ENCODE measurements at regions not wholly inside any gene's neighbourhood (a gene's known extent, or its start where the extent isn't known, plus 50 kb on each side); places are given as distances from the start of the nearest gene placed in this dataset.

DNA sequence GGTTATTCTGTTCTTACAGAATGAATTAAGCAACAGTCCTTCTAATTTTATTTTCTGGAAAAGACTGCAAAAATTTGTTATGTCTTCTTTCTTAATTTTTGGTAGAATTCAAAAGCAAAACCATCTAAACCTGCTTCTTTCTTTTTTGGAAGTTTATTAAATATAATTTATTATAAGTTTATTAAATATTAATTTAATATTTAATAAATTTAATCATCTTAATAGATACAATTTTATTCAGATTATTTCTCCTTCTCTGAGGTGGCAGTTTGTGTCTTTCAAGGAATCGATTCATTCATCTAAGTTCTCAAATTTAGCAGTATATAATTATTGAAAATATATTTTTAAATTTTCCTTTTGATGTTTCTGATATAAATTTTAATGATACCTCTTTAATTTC lies 837.5 kb upstream of the LRRC4C start:
- Histone ChIP-seq H3K27ac (no peak overlapping the region), H3K9me3 (ENCODE audit: severe bottlenecking) (no peaks in the 10 kb centered on the region), H3K4me3 (ENCODE audit: low read depth, low read length) (no peak overlapping the region), H3K27me3 (ENCODE audit: insufficient read depth, low read depth, severe bottlenecking) (peaks cover 3% of the 10 kb centered on the region), H3K36me3 (no peaks in the 10 kb centered on the region)
- TF ChIP-seq, protein P1, sequence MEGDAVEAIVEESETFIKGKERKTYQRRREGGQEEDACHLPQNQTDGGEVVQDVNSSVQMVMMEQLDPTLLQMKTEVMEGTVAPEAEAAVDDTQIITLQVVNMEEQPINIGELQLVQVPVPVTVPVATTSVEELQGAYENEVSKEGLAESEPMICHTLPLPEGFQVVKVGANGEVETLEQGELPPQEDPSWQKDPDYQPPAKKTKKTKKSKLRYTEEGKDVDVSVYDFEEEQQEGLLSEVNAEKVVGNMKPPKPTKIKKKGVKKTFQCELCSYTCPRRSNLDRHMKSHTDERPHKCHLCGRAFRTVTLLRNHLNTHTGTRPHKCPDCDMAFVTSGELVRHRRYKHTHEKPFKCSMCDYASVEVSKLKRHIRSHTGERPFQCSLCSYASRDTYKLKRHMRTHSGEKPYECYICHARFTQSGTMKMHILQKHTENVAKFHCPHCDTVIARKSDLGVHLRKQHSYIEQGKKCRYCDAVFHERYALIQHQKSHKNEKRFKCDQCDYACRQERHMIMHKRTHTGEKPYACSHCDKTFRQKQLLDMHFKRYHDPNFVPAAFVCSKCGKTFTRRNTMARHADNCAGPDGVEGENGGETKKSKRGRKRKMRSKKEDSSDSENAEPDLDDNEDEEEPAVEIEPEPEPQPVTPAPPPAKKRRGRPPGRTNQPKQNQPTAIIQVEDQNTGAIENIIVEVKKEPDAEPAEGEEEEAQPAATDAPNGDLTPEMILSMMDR (IDR thresholded peaks at IDR 0.05; ENCODE audit: low read depth, low read length), result no peak
- DNase-seq, result no peak

DNA sequence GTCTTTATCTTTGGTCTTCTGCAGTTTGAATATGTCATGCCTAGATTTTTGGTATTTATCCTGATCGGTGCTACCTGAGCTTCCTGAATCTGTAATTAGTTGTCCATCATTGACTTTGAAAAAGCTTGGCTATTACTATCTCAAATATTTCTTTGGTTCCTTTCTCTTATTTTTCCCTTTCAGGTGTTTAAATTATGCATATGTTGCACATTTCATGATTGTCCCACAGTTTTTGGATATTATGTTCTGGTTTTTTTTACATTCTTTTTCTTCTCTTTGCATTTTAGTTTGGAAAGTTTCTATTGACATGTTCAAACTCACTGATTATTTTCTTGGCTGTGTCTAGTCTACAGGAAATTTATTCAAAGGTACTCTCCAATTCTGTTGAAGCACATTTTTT lies 840.3 kb upstream of the LRRC4C start:
- no peak for DNase-seq
- TF ChIP-seq, protein P1 (IDR thresholded peaks at IDR 0.05; ENCODE audit: low read depth, low read length), result no peak

DNA sequence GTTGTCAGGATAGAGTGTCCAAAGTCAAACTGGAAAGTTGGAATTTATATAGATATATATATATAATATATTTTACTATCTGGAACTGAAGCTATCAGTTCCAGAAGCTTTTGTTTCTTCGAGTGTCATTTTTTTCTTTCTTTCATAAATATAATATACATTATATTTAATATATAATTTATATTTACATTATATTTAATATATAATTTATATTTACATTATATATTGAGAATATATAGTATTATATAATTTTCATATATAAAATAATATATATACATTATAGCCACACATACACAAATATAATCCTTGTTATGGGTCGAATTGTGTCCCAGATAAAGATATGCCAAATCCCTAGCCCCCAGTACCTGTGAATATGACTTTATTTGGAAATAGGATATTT lies 842.3 kb upstream of the LRRC4C start:
- Histone ChIP-seq H3K27me3 (ENCODE audit: insufficient read depth, low read depth, severe bottlenecking) (peaks cover 3% of the 10 kb centered on the region), H3K27ac (no peak overlapping the region), H3K36me3 (no peaks in the 10 kb centered on the region), H3K4me3 (ENCODE audit: low read depth, low read length) (no peak overlapping the region), H3K9me3 (ENCODE audit: severe bottlenecking) (no peaks in the 10 kb centered on the region)
- no peak for DNase-seq
- TF ChIP-seq, protein P1 (IDR thresholded peaks at IDR 0.05; ENCODE audit: low read depth, low read length), result no peak

More for the DNA sequence above, 840.3 kb upstream of the LRRC4C start:
- Histone ChIP-seq H3K27me3 (ENCODE audit: insufficient read depth, low read depth, severe bottlenecking) (peaks cover 3% of the 10 kb centered on the region), H3K9me3 (ENCODE audit: severe bottlenecking) (no peaks in the 10 kb centered on the region), H3K27ac (no peak overlapping the region), H3K36me3 (no peaks in the 10 kb centered on the region), H3K4me3 (ENCODE audit: low read depth, low read length) (no peak overlapping the region)

DNA sequence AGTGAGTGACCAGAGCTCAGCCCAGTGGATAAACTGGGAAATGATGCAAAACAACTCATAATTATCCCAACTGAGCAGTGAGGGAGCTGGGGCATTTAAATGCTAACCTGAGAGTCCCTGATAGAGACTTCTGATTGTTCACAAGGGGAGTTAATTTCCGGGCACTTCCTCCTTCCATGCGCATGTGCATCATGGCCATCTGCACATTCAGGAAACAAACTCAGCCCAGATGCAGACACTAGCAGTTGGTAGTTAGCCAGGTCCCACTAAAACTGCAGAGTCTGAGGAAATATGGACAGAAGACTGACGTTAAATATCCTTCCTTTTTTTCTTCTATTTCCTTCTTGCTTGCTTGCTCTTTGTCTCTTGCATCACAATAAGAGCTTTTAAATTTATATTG lies 852.1 kb upstream of the LRRC4C start:
- Histone ChIP-seq H3K9me3 (ENCODE audit: severe bottlenecking) (no peaks in the 10 kb centered on the region), H3K36me3 (no peaks in the 10 kb centered on the region), H3K4me3 (ENCODE audit: low read depth, low read length) (no peak overlapping the region), H3K27me3 (ENCODE audit: insufficient read depth, low read depth, severe bottlenecking) (peaks cover 45% of the 10 kb centered on the region), H3K27ac (no peak overlapping the region)
- DNase-seq, result no peak
- TF ChIP-seq, protein P1 (IDR thresholded peaks at IDR 0.05; ENCODE audit: low read depth, low read length), result no peak

DNA sequence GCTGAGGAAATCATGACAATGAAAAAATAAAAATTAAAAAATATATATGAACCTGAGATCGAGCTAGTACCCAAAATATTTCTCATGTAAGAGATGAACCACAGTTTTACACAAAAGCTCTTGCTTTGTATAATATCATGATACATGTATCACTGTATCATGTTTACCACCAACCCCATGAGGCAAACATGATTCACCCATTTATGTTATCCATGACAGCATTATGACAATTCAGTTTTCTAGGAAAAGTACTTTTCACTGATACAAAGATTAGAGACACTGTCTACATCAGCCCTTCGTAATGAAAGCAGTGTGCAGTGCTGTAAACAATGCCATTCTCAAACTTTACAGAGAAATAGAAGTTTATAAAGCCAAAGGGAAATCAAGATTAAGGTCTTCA lies 852.5 kb upstream of the LRRC4C start:
- no peak overlapping the region for H3K27ac ChIP-seq
- TF ChIP-seq, protein P1 (IDR thresholded peaks at IDR 0.05; ENCODE audit: low read depth, low read length), result no peak
- H3K36me3 ChIP-seq, result no peaks in the 10 kb centered on the region
- peaks cover 50% of the 10 kb centered on the region for H3K27me3 ChIP-seq (ENCODE audit: insufficient read depth, low read depth, severe bottlenecking)
- DNase-seq, result no peak
- H3K4me3 ChIP-seq (ENCODE audit: low read depth, low read length), result no peak overlapping the region
- H3K9me3 ChIP-seq (ENCODE audit: severe bottlenecking), result no peaks in the 10 kb centered on the region

DNA sequence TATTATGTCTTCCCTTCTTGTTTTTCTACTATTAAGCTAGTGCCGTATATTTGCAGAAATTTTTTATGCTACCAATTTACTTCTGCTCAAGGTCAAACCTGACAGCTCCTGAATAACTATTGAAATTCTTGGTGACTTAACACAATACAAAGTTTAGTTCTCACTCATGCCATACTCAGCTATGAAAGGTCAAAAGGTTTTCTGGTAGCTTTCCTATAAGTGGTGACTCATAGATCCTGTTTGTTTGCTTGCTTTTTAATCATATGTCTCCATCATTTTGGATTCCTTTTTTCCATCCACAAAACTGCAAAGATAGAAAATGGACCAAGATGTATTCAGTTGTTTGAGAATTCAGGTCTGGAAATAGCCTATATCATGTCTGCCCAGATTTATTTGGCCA lies 855.8 kb upstream of the LRRC4C start:
- Histone ChIP-seq H3K36me3 (no peaks in the 10 kb centered on the region), H3K9me3 (ENCODE audit: severe bottlenecking) (no peaks in the 10 kb centered on the region), H3K27me3 (ENCODE audit: insufficient read depth, low read depth, severe bottlenecking) (peaks cover 34% of the 10 kb centered on the region), H3K4me3 (ENCODE audit: low read depth, low read length) (no peak overlapping the region), H3K27ac (no peak overlapping the region)
- TF ChIP-seq, protein P1 (IDR thresholded peaks at IDR 0.05; ENCODE audit: low read depth, low read length), result no peak
- DNase-seq, result no peak
